ENCODE measurements at regions not wholly inside any gene's neighbourhood (a gene's known extent, or its start where the extent isn't known, plus 50 kb on each side); places are given as distances from the start of the nearest gene placed in this dataset.

- no peak for DNase-seq
Observed at GRCh38 chr4:10979032-10979431, 294.5 kb upstream of the CLNK start.

GRCh38 chr4:10977534-10977933 lies 293.0 kb upstream of the CLNK start:
- no peak for DNase-seq

GRCh38 chr4:10974371-10974770 lies 289.8 kb upstream of the CLNK start:
- peak; percentile 29 for DNase-seq

GRCh38 chr4:10973686-10974085 lies 289.1 kb upstream of the CLNK start:
- DNase-seq: no peak

GRCh38 chr4:10971800-10972401 lies 287.3 kb upstream of the CLNK start:
- DNase-seq: no peak

GRCh38 chr4:10965196-10965595 lies 280.6 kb upstream of the CLNK start:
- peak; percentile 19 for DNase-seq

GRCh38 chr4:10963958-10964703 lies 279.6 kb upstream of the CLNK start:
- peak; percentile 28 for DNase-seq

- no peak for DNase-seq
Observed at GRCh38 chr4:10963241-10963640, 278.7 kb upstream of the CLNK start.

GRCh38 chr4:10962246-10962645 lies 277.7 kb upstream of the CLNK start:
- DNase-seq: no peak

- DNase-seq: no peak
Observed at GRCh38 chr4:10960389-10960788, 275.8 kb upstream of the CLNK start.

- DNase-seq: peak; percentile 11
Observed at GRCh38 chr4:10959586-10959985, 275.0 kb upstream of the CLNK start.

- DNase-seq: no peak
Observed at GRCh38 chr4:10958226-10958856, 273.8 kb upstream of the CLNK start.

GRCh38 chr4:10951306-10951705 lies 266.7 kb upstream of the CLNK start:
- DNase-seq: peak; percentile 14

- no peak for DNase-seq
Observed at GRCh38 chr4:10949039-10949733, 264.6 kb upstream of the CLNK start.

GRCh38 chr4:10947898-10948297 lies 263.3 kb upstream of the CLNK start:
- DNase-seq: no peak

GRCh38 chr4:10944321-10944720 lies 259.8 kb upstream of the CLNK start:
- no peak for DNase-seq

GRCh38 chr4:10942156-10942555 lies 257.6 kb upstream of the CLNK start:
- peak; percentile 78 for DNase-seq

- no peak for DNase-seq
Observed at GRCh38 chr4:10929818-10930217, 245.2 kb upstream of the CLNK start.

GRCh38 chr4:10925996-10926395 lies 241.4 kb upstream of the CLNK start:
- peak; percentile 77 for DNase-seq

GRCh38 chr4:10924274-10924673 lies 239.7 kb upstream of the CLNK start:
- DNase-seq: no peak

GRCh38 chr4:10917566-10917965 lies 233.0 kb upstream of the CLNK start:
- DNase-seq: peak; percentile 76

GRCh38 chr4:10898072-10898471 lies 213.5 kb upstream of the CLNK start:
- DNase-seq: no peak

- DNase-seq: no peak
Observed at GRCh38 chr4:10897076-10897475, 212.5 kb upstream of the CLNK start.

Measured in fibroblast of skin of scalp (primary cell).